Testis (tissue), 2 donors: ENCODE measurements at regions not wholly inside any gene's neighbourhood (a gene's known extent, or its start where the extent isn't known, plus 50 kb on each side); places are given as distances from the start of the nearest gene placed in this dataset.

ENCODE experiments used
- DNase-seq: peaks from one replicate; pipeline ENCODE4 v3.0.0-alpha.2; 2019
- H3K27ac ChIP-seq, 2 donors: fragments of 200-600 bp; sonication (generic); one replicate each; pipeline ENCODE4 v1.5.1; 2019
- H3K27me3 ChIP-seq: fragments of 200-600 bp; sonication (generic); one replicate; pipeline ENCODE4 v1.5.1; 2019
- H3K36me3 ChIP-seq: fragments of 200-600 bp; sonication (generic); one replicate; pipeline ENCODE4 v1.5.1; 2017; ENCODE audit warnings: low read depth; ENCODE audit errors: missing control alignments
- H3K4me1 ChIP-seq: fragments of 200-600 bp; sonication (generic); one replicate; pipeline ENCODE4 v1.5.1; 2019
- H3K4me3 ChIP-seq, 2 donors: fragments of 200-600 bp; sonication (generic); one replicate each; pipeline ENCODE4 v1.5.1; 2017 to 2019
- H3K9me3 ChIP-seq: fragments of 200-600 bp; sonication (generic); one replicate; pipeline ENCODE4 v1.5.1; 2017
- CTCF ChIP-seq, 3 experiments: fragments of 450-650 bp in 2 of 3; fragments of 200-600 bp in 1 of 3; sonication (generic) in 1 of 3; IDR thresholded peaks; one replicate each; pipeline ENCODE4 v1.5.1; 2016 to 2019; ENCODE audit warnings: antibody characterized with exemption in 3 of 3, mild to moderate bottlenecking in 2 of 3, moderate library complexity in 1 of 3
- POLR2A ChIP-seq: fragments of 450-650 bp; IDR thresholded peaks from one replicate; pipeline ENCODE4 v1.6.1; 2017; ENCODE audit warnings: antibody characterized with exemption, mild to moderate bottlenecking, moderate library complexity
- WGBS, 2 donors: methylation state at CpG; one replicate each; pipeline ENCODE4 v1.1.5; 2018; 5-methylcytosine and 5-hydroxymethylcytosine counted together
- intact Hi-C: fragments of 100-400 bp; cut with DNase I; formaldehyde crosslinking; loops from one replicate; pipeline ENCODE4 v1.15.1; 2023; ENCODE audit warnings: low total_unique reads

GRCh38 chr15:38648121-38648843 is 83.7 kb upstream of the RASGRP1 start:
- Histone ChIP-seq H3K27me3 (no peaks in the 10 kb centered on the region), H3K36me3 (no peaks in the 10 kb centered on the region), H3K9me3 (no peaks in the 10 kb centered on the region), H3K27ac (no peak overlapping the region), H3K4me3 (no peak overlapping the region), H3K4me1 (no peaks in the 10 kb centered on the region)
- intact Hi-C loops, result no loop called here
- WGBS, 2 donors, result 58 to 64% methylated on average over 10 of the region's 10 CpGs
- no peak for DNase-seq
- TF ChIP-seq POLR2A (no peak), CTCF (IDR thresholded peaks at IDR 0.05) (no peak)

GRCh38 chr15:38650384-38650783 is 85.8 kb upstream of the RASGRP1 start:
- H3K27me3 ChIP-seq, result no peaks in the 10 kb centered on the region
- no peak for DNase-seq
- TF ChIP-seq POLR2A (no peak), CTCF (IDR thresholded peaks at IDR 0.05) (no peak)
- H3K9me3 ChIP-seq, result no peaks in the 10 kb centered on the region
- H3K4me1 ChIP-seq, result no peaks in the 10 kb centered on the region
- no peaks in the 10 kb centered on the region for H3K36me3 ChIP-seq
- no peak overlapping the region for H3K27ac ChIP-seq
- no peak overlapping the region for H3K4me3 ChIP-seq
- intact Hi-C loops, result no loop called here

GRCh38 chr15:38650936-38651327 is 86.3 kb upstream of the RASGRP1 start:
- no peak overlapping the region for H3K4me3 ChIP-seq
- no peak for DNase-seq
- H3K9me3 ChIP-seq, result no peaks in the 10 kb centered on the region
- intact Hi-C loops, result no loop called here
- H3K36me3 ChIP-seq, result no peaks in the 10 kb centered on the region
- no peaks in the 10 kb centered on the region for H3K4me1 ChIP-seq
- no peak overlapping the region for H3K27ac ChIP-seq
- no peaks in the 10 kb centered on the region for H3K27me3 ChIP-seq
- 60 to 89% methylated on average over 1 of the region's 1 CpG for WGBS, 2 donors
- no peak for TF ChIP-seq CTCF (IDR thresholded peaks at IDR 0.05)
- no peak for TF ChIP-seq POLR2A

- H3K4me1 ChIP-seq, result no peaks in the 10 kb centered on the region
- intact Hi-C loops, result no loop called here
- no peaks in the 10 kb centered on the region for H3K27me3 ChIP-seq
- no peak for TF ChIP-seq CTCF (IDR thresholded peaks at IDR 0.05)
- no peak for TF ChIP-seq POLR2A
- H3K27ac ChIP-seq, result no peak overlapping the region
- no peak overlapping the region for H3K4me3 ChIP-seq
- H3K36me3 ChIP-seq, result no peaks in the 10 kb centered on the region
- no peaks in the 10 kb centered on the region for H3K9me3 ChIP-seq
- DNase-seq, result no peak
- 72 to 78% methylated on average over 11 of the region's 11 CpGs for WGBS, 2 donors
These were observed 86.9 kb upstream of the RASGRP1 start for GRCh38 chr15:38651328-38652038.
